ENCODE measurements at regions not wholly inside any gene's neighbourhood (a gene's known extent, or its start where the extent isn't known, plus 50 kb on each side); places are given as distances from the start of the nearest gene placed in this dataset.

- H3K4me3 ChIP-seq, result no peak overlapping the region
- TF ChIP-seq CTCF (IDR thresholded peaks at IDR 0.05), result no peak
- H3K27me3 ChIP-seq, result no peaks in the 10 kb centered on the region
- H3K4me1 ChIP-seq, result no peaks in the 10 kb centered on the region
- no peaks in the 10 kb centered on the region for H3K9me3 ChIP-seq
- H3K27ac ChIP-seq, result no peak overlapping the region
- intact Hi-C loops (cut with DNase I; ENCODE audit: low total_unique reads), result no loop called here
- DNase-seq, result no peak
- no peaks in the 10 kb centered on the region for H3K36me3 ChIP-seq
Observed at GRCh38 chr5:56692359-56693219, 122.8 kb upstream of the MAP3K1 start.

- no peak for TF ChIP-seq CTCF (IDR thresholded peaks at IDR 0.05)
- H3K4me3 ChIP-seq, result no peak overlapping the region
- H3K9me3 ChIP-seq, result no peaks in the 10 kb centered on the region
- H3K36me3 ChIP-seq, result no peaks in the 10 kb centered on the region
- H3K27me3 ChIP-seq, result no peaks in the 10 kb centered on the region
- intact Hi-C loops (cut with DNase I; ENCODE audit: low total_unique reads), result no loop called here
- H3K4me1 ChIP-seq, result no peaks in the 10 kb centered on the region
- no peak overlapping the region for H3K27ac ChIP-seq
- no peak for DNase-seq
Observed at GRCh38 chr5:56688402-56688801, 126.9 kb upstream of the MAP3K1 start.

DNA sequence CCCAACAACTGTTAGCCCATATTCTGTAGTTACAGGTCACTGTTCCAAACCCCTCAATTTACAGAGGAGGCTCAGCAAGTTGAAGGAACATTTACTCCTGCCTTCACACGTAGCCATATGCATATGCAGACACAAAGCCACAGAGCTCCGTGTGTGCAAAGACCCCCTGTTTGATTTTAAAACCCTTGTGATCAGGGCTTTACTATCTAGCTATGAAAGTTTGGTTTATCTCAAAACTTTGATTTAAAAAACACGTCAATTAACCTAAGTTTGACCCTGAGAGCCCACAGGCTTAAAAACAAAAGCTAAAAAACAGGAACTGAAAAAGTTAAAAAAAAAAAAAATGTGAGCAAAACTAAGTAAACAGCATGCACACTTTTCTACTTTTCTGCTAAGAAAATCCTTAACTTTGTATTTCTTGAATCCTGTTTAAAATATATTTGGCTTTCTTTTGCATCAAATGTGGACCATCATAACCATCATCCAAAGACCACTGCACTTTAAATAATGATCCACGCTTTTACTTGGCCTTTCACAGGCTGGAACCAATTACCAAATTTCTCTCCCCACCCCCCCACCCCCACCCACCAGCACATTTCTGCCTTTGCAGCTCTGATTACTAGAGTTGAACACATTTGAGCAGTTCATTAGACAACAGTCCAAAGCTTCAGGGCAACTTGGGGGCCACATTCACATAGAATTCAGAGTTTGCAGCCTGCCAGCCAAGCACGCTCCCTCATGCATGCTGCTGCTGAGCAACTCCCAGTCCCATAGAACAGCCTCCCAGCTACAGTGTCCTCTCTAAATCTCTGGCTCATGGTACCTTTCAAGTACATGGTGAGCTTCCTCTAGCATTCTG is 128.8 kb upstream of the MAP3K1 start:
- Histone ChIP-seq H3K36me3 (no peaks in the 10 kb centered on the region), H3K4me3 (no peak overlapping the region), H3K4me1 (no peaks in the 10 kb centered on the region), H3K9me3 (no peaks in the 10 kb centered on the region), H3K27me3 (no peaks in the 10 kb centered on the region), H3K27ac (no peak overlapping the region)
- DNase-seq, result no peak
- no peak for TF ChIP-seq CTCF (IDR thresholded peaks at IDR 0.05)
- intact Hi-C loops (cut with DNase I; ENCODE audit: low total_unique reads), result no loop called here

GRCh38 chr5:56685503-56686217 is 129.7 kb upstream of the MAP3K1 start:
- no peak for TF ChIP-seq CTCF (IDR thresholded peaks at IDR 0.05)
- no peaks in the 10 kb centered on the region for H3K9me3 ChIP-seq
- no peaks in the 10 kb centered on the region for H3K4me1 ChIP-seq
- no peak overlapping the region for H3K4me3 ChIP-seq
- no peaks in the 10 kb centered on the region for H3K27me3 ChIP-seq
- DNase-seq, result no peak
- intact Hi-C loops (cut with DNase I; ENCODE audit: low total_unique reads), result no loop called here
- H3K27ac ChIP-seq, result no peak overlapping the region
- no peaks in the 10 kb centered on the region for H3K36me3 ChIP-seq

- Histone ChIP-seq H3K4me1 (no peaks in the 10 kb centered on the region), H3K27me3 (no peaks in the 10 kb centered on the region), H3K36me3 (no peaks in the 10 kb centered on the region), H3K4me3 (no peak overlapping the region), H3K27ac (no peak overlapping the region), H3K9me3 (no peaks in the 10 kb centered on the region)
- TF ChIP-seq CTCF (IDR thresholded peaks at IDR 0.05), result no peak
- DNase-seq, result no peak
- intact Hi-C loops (cut with DNase I; ENCODE audit: low total_unique reads), result no loop called here
Observed at GRCh38 chr5:56684159-56684558, 131.2 kb upstream of the MAP3K1 start.

All from tibial artery (tissue), 4 donors.